ENCODE measurements at regions not wholly inside any gene's neighbourhood (a gene's known extent, or its start where the extent isn't known, plus 50 kb on each side); places are given as distances from the start of the nearest gene placed in this dataset.

GRCh38 chr3:5331567-5332269, 144.2 kb downstream of the EDEM1 start:
- 73 to 87% methylated on average over 3 of the region's 3 CpGs for WGBS, 2 donors
- intact Hi-C loops (cut with DNase I; ENCODE audit: low total_unique reads), result no loop called here
- DNase-seq (ENCODE audit: low spot score in 2 of 2), result no peak
- TF ChIP-seq POLR2A (IDR thresholded peaks at IDR 0.05) (no peak), CTCF (IDR thresholded peaks at IDR 0.05) (no peak)
- H3K4me3 ChIP-seq (ENCODE audit: low read depth, poor library complexity, severe bottlenecking), result no peak overlapping the region

GRCh38 chr3:5332270-5332956, 144.9 kb downstream of the EDEM1 start:
- DNase-seq (ENCODE audit: low spot score in 2 of 2), result no peak
- H3K4me3 ChIP-seq (ENCODE audit: low read depth, poor library complexity, severe bottlenecking), result no peak overlapping the region
- no peak for TF ChIP-seq POLR2A (IDR thresholded peaks at IDR 0.05)
- no peak for TF ChIP-seq CTCF (IDR thresholded peaks at IDR 0.05)
- 83% methylated on average over 3 of the region's 3 CpGs for WGBS, 2 donors
- intact Hi-C loops (cut with DNase I; ENCODE audit: low total_unique reads), result no loop called here

GRCh38 chr3:5339967-5340535, 152.5 kb downstream of the EDEM1 start:
- no peak overlapping the region for H3K4me3 ChIP-seq (ENCODE audit: low read depth, poor library complexity, severe bottlenecking)
- intact Hi-C loops (cut with DNase I; ENCODE audit: low total_unique reads), result no loop called here
- 83 to 87% methylated on average over 8 of the region's 8 CpGs for WGBS, 2 donors
- no peak for DNase-seq (ENCODE audit: low spot score in 2 of 2)
- TF ChIP-seq CTCF (IDR thresholded peaks at IDR 0.05) (no peak), POLR2A (IDR thresholded peaks at IDR 0.05) (no peak)

GRCh38 chr3:5341610-5342009, 154.1 kb downstream of the EDEM1 start:
- TF ChIP-seq POLR2A (IDR thresholded peaks at IDR 0.05) (no peak), CTCF (IDR thresholded peaks at IDR 0.05) (no peak)
- H3K4me3 ChIP-seq (ENCODE audit: low read depth, poor library complexity, severe bottlenecking), result no peak overlapping the region
- WGBS, 2 donors, result 51 to 77% methylated on average over 7 of the region's 7 CpGs
- DNase-seq (ENCODE audit: low spot score in 2 of 2), result no peak
- intact Hi-C loops (cut with DNase I; ENCODE audit: low total_unique reads), result no loop called here

- DNase-seq (ENCODE audit: low spot score in 2 of 2), result no peak
- no peak overlapping the region for H3K4me3 ChIP-seq (ENCODE audit: low read depth, poor library complexity, severe bottlenecking)
- 62 to 84% methylated on average over 2 of the region's 2 CpGs for WGBS, 2 donors
- TF ChIP-seq CTCF (IDR thresholded peaks at IDR 0.05) (no peak), POLR2A (IDR thresholded peaks at IDR 0.05) (no peak)
- intact Hi-C loops (cut with DNase I; ENCODE audit: low total_unique reads), result no loop called here
Measured at GRCh38 chr3:5343459-5343858, 156.0 kb downstream of the EDEM1 start.
